CD4-positive, alpha-beta T cell (primary cell): ENCODE measurements at regions not wholly inside any gene's neighbourhood (a gene's known extent, or its start where the extent isn't known, plus 50 kb on each side); places are given as distances from the start of the nearest gene placed in this dataset.

Experiments used
- ATAC-seq: fragments of 200-7000 bp; cut with Tn5 transposase; one replicate; pipeline ENCODE4 v1.10.0; 2022; ENCODE audit warnings: mild to moderate bottlenecking; ENCODE audit not compliant: poor library complexity
- CTCF ChIA-PET: fragments of 350-600 bp; sonication (Branson Sonifier 250); formaldehyde crosslinking; loops from one replicate; lab custom pipeline; 2021; ENCODE audit warnings: antibody characterized with exemption, inconsistent platforms; lab: Charles Lee
- POLR2A ChIA-PET: fragments of 350-600 bp; sonication (Branson Sonifier 250); formaldehyde crosslinking; loops from one replicate; lab custom pipeline; 2021; ENCODE audit warnings: antibody characterized with exemption, inconsistent platforms; lab: Charles Lee
- DNase-seq, 14 experiments: peaks; one replicate each; pipeline ENCODE4 v3.0.0-alpha.2; 2013 to 2020; ENCODE audit warnings: mixed read lengths in 2 of 14
- H3K27ac ChIP-seq, 2 donors: one replicate each; pipeline versions ENCODE4 v1.5.1 to v1.7.0; 2013; ENCODE audit warnings: low read length in 2 of 2, low read depth in 1 of 2, mild to moderate bottlenecking in 1 of 2
- H3K27me3 ChIP-seq, 2 experiments: 1 replicate in 1 of 2; 2 replicates in 1 of 2; pipeline versions ENCODE4 v1.6.1 to v1.7.0; 2013; ENCODE audit warnings: low read length in 2 of 2, control low read depth in 1 of 2, mild to moderate bottlenecking in 1 of 2, moderate library complexity in 1 of 2; ENCODE audit not compliant: insufficient read depth in 2 of 2, control insufficient read depth in 1 of 2
- H3K36me3 ChIP-seq: one replicate; pipeline ENCODE4 v1.6.1; 2013; ENCODE audit warnings: low read length, control low read depth; ENCODE audit not compliant: insufficient read depth
- H3K4me1 ChIP-seq: one replicate; pipeline ENCODE4 v1.6.1; 2013; ENCODE audit warnings: low read length, control low read depth; ENCODE audit not compliant: insufficient read depth
- H3K4me3 ChIP-seq: one replicate; pipeline ENCODE4 v1.5.1; 2013; ENCODE audit warnings: mild to moderate bottlenecking, low read length, moderate library complexity
- H3K9me3 ChIP-seq, 2 experiments: 1 replicate in 1 of 2; 2 replicates in 1 of 2; pipeline versions ENCODE4 v1.6.1 to v1.7.0; 2013; ENCODE audit warnings: low read length in 2 of 2, mild to moderate bottlenecking in 2 of 2, control low read depth in 1 of 2, moderate library complexity in 1 of 2; ENCODE audit not compliant: control insufficient read depth in 1 of 2, insufficient read depth in 1 of 2
- H3K27ac Mint-ChIP-seq: one replicate; pipeline ENCODE4 v1.8.0; 2020; ENCODE audit warnings: mixed read lengths
- H3K27me3 Mint-ChIP-seq: one replicate; pipeline ENCODE4 v1.8.0; 2021; ENCODE audit warnings: mixed read lengths
- H3K36me3 Mint-ChIP-seq: one replicate; pipeline ENCODE4 v1.8.0; 2021; ENCODE audit warnings: low read depth, mixed read lengths
- H3K4me1 Mint-ChIP-seq: one replicate; pipeline ENCODE4 v1.8.0; 2021; ENCODE audit warnings: low read depth, mixed read lengths
- H3K4me3 Mint-ChIP-seq: one replicate; pipeline ENCODE4 v1.8.0; 2020; ENCODE audit warnings: mild to moderate bottlenecking, mixed read lengths
- H3K9me3 Mint-ChIP-seq: one replicate; pipeline ENCODE4 v1.8.0; 2020; ENCODE audit warnings: mixed read lengths
- intact Hi-C, 2 experiments: fragments of 100-400 bp; cut with DNase I in 1 of 2; cut with micrococcal nuclease in 1 of 2; formaldehyde crosslinking; loops; one replicate each; pipeline versions ENCODE4 v1.15.1 to v1.9.0; 2023 to 2025; cut with DNase I, micrococcal nuclease
- TF ChIP-seq, protein P1 (sequence below): fragments of 200-600 bp; IDR thresholded peaks from one replicate; pipeline ENCODE4 v1.8.0; 2022; ENCODE audit warnings: antibody characterized with exemption, mild to moderate bottlenecking

DNA sequence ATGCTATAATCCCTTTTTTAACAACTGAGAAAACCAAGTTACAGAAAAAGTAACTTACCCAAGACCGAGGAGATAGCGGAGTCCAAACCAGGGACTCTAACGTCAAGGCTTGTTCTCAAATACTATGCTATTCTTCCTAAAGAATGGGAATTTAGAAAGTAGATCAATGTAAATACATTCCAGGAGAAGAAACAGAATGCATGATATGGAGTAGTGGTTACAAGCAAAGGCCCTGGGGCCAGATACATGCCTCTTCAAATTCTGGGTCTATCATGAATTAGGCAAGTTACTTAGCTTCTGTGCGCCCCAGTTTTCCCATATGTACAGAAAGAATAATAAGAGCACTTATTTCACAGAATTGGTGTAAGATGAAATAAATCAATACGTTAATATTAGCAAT, 102.0 kb upstream of the CHMP2B start:
- intact Hi-C loops, result no loop called here
- H3K4me3 Mint-ChIP-seq, result no peak overlapping the region
- no peaks in the 10 kb centered on the region for H3K27me3 Mint-ChIP-seq
- H3K36me3 Mint-ChIP-seq, result no peaks in the 10 kb centered on the region
- POLR2A ChIA-PET, result no interaction called here
- TF ChIP-seq, protein P1, sequence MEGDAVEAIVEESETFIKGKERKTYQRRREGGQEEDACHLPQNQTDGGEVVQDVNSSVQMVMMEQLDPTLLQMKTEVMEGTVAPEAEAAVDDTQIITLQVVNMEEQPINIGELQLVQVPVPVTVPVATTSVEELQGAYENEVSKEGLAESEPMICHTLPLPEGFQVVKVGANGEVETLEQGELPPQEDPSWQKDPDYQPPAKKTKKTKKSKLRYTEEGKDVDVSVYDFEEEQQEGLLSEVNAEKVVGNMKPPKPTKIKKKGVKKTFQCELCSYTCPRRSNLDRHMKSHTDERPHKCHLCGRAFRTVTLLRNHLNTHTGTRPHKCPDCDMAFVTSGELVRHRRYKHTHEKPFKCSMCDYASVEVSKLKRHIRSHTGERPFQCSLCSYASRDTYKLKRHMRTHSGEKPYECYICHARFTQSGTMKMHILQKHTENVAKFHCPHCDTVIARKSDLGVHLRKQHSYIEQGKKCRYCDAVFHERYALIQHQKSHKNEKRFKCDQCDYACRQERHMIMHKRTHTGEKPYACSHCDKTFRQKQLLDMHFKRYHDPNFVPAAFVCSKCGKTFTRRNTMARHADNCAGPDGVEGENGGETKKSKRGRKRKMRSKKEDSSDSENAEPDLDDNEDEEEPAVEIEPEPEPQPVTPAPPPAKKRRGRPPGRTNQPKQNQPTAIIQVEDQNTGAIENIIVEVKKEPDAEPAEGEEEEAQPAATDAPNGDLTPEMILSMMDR, result no peak
- no peaks in the 10 kb centered on the region for H3K9me3 ChIP-seq
- CTCF ChIA-PET, result no interaction called here
- H3K36me3 ChIP-seq, result no peaks in the 10 kb centered on the region
- no peak overlapping the region for H3K4me3 ChIP-seq
- no peak overlapping the region for H3K27ac ChIP-seq
- H3K27ac Mint-ChIP-seq, result no peak overlapping the region
- H3K9me3 Mint-ChIP-seq, result no peaks in the 10 kb centered on the region
- DNase-seq (no peak), ATAC-seq (no peak)
- no peaks in the 10 kb centered on the region for H3K4me1 Mint-ChIP-seq
- no peaks in the 10 kb centered on the region for H3K27me3 ChIP-seq
- H3K4me1 ChIP-seq, result no peaks in the 10 kb centered on the region

DNA sequence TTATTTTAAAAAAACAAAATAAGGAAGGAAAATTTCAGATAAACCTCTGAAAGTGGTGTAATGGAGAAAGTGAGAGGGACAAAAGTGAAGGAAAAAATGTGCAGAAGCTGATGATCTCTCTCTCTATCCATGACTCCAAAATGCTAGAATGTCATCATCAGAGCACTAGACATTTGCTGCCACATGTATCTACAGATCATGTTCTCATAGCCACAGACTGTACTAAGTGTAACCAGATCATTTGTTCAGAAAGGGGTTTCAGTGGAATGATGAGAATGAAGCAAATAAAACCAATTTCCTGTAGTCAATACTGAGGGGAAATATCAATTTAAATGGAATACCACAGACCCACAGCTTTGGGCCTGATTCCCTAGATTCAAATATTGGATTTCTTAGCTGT, 104.3 kb upstream of the CHMP2B start:
- H3K36me3 Mint-ChIP-seq, result no peaks in the 10 kb centered on the region
- H3K9me3 Mint-ChIP-seq, result no peaks in the 10 kb centered on the region
- CTCF ChIA-PET, result no interaction called here
- H3K4me3 ChIP-seq, result no peak overlapping the region
- H3K4me1 ChIP-seq, result no peaks in the 10 kb centered on the region
- no peak for ATAC-seq
- no peak overlapping the region for H3K4me3 Mint-ChIP-seq
- H3K27me3 Mint-ChIP-seq, result no peaks in the 10 kb centered on the region
- no peaks in the 10 kb centered on the region for H3K4me1 Mint-ChIP-seq
- H3K27me3 ChIP-seq, result no peaks in the 10 kb centered on the region
- H3K27ac ChIP-seq, result no peak overlapping the region
- POLR2A ChIA-PET, result no interaction called here
- no peaks in the 10 kb centered on the region for H3K9me3 ChIP-seq
- TF ChIP-seq, protein P1, result no peak
- no peak for DNase-seq
- intact Hi-C loops, result no loop called here
- H3K27ac Mint-ChIP-seq, result no peak overlapping the region
- no peaks in the 10 kb centered on the region for H3K36me3 ChIP-seq

DNA sequence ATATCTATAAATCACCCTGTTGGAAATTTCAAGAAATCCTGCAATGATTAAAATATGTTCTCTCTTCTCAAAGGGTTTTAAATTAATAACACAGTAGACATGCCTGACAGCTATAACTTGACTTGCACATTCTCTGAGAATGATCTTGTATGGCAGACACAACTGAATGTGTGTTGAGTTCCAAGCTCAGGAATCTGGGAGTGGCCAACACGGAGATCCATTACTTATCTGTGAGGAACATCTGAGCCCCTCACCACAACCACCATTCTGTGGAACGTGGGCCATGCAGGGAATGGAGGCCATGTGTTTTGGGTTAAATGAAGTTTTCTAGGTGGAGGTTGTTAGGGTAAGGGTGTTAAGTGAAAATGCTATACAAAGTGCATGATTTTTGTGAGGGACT, 105.3 kb upstream of the CHMP2B start:
- no peaks in the 10 kb centered on the region for H3K27me3 ChIP-seq
- Mint-ChIP-seq H3K4me3 (no peak overlapping the region), H3K36me3 (no peaks in the 10 kb centered on the region), H3K4me1 (no peaks in the 10 kb centered on the region), H3K9me3 (no peaks in the 10 kb centered on the region), H3K27ac (no peak overlapping the region), H3K27me3 (no peaks in the 10 kb centered on the region)
- no peak overlapping the region for H3K27ac ChIP-seq
- no peaks in the 10 kb centered on the region for H3K4me1 ChIP-seq
- TF ChIP-seq, protein P1, result no peak
- POLR2A ChIA-PET, result no interaction called here
- no peaks in the 10 kb centered on the region for H3K36me3 ChIP-seq
- CTCF ChIA-PET, result no interaction called here
- no peak overlapping the region for H3K4me3 ChIP-seq
- DNase-seq (no peak), ATAC-seq (no peak)
- intact Hi-C loops, result no loop called here
- H3K9me3 ChIP-seq, result no peaks in the 10 kb centered on the region
